Loucy (cell line): ENCODE measurements at regions not wholly inside any gene's neighbourhood (a gene's known extent, or its start where the extent isn't known, plus 50 kb on each side); places are given as distances from the start of the nearest gene placed in this dataset.

Experiments used
- H2AFZ ChIP-seq: fragments of 200-600 bp; sonication (generic); 2 replicates; pipeline ENCODE4 v1.6.0; 2016; ENCODE audit warnings: antibody characterized with exemption, mild to moderate bottlenecking, low read length, moderate library complexity
- H3F3A ChIP-seq: fragments of 200-600 bp; 2 replicates; pipeline ENCODE4 v1.6.0; 2016; ENCODE audit warnings: antibody characterized with exemption, low read depth, mild to moderate bottlenecking
- H3K27me3 ChIP-seq: fragments of 200-600 bp; sonication (generic); 2 replicates; pipeline ENCODE4 v1.6.1; 2014; ENCODE audit warnings: low read length, mild to moderate bottlenecking; ENCODE audit not compliant: insufficient read depth, poor library complexity, severe bottlenecking
- H3K36me3 ChIP-seq: fragments of 200-600 bp; sonication (generic); 2 replicates; pipeline ENCODE4 v1.6.1; 2016; ENCODE audit warnings: low read length; ENCODE audit not compliant: insufficient read depth
- H3K4me1 ChIP-seq: fragments of 200-600 bp; sonication (generic); 2 replicates; pipeline ENCODE4 v1.5.1; 2014; ENCODE audit warnings: low read length, mild to moderate bottlenecking; ENCODE audit not compliant: insufficient read depth, poor library complexity, severe bottlenecking
- H3K4me2 ChIP-seq: fragments of 200-600 bp; sonication (generic); 2 replicates; pipeline ENCODE4 v1.6.0; 2014; ENCODE audit warnings: antibody characterized with exemption, low read length, low read depth, mild to moderate bottlenecking; ENCODE audit not compliant: poor library complexity, severe bottlenecking
- H3K4me3 ChIP-seq: fragments of 200-600 bp; sonication (generic); 2 replicates; pipeline ENCODE4 v1.5.1; 2014; ENCODE audit warnings: low read length, mild to moderate bottlenecking, mixed read lengths; ENCODE audit not compliant: poor library complexity, severe bottlenecking
- H3K79me2 ChIP-seq: fragments of 200-600 bp; sonication (generic); 2 replicates; pipeline ENCODE4 v1.6.1; 2014; ENCODE audit warnings: low read length; ENCODE audit not compliant: insufficient read depth
- H3K9ac ChIP-seq: fragments of 200-600 bp; sonication (generic); 2 replicates; pipeline ENCODE4 v1.6.0; 2014; ENCODE audit warnings: mild to moderate bottlenecking, low read depth, low read length, moderate library complexity; ENCODE audit not compliant: poor library complexity, severe bottlenecking
- H3K9me2 ChIP-seq: fragments of 200-600 bp; sonication (generic); replicated peaks from 2 replicates; pipeline ENCODE4 v1.6.1; 2016; ENCODE audit warnings: low read depth, low read length, mixed read lengths
- H3K9me3 ChIP-seq: fragments of 200-600 bp; sonication (generic); 2 replicates; pipeline ENCODE4 v1.6.1; 2014; ENCODE audit warnings: mild to moderate bottlenecking, antibody characterized with exemption, low read length, low read depth; ENCODE audit not compliant: insufficient read depth
- H4K20me1 ChIP-seq: fragments of 200-600 bp; sonication (generic); 2 replicates; pipeline ENCODE4 v1.6.0; 2014; ENCODE audit warnings: antibody characterized with exemption, low read length, mild to moderate bottlenecking; ENCODE audit not compliant: insufficient read depth, poor library complexity, severe bottlenecking
- CTCF ChIP-seq: fragments of 200-600 bp; sonication (generic); conservative IDR thresholded peaks from 2 replicates; pipeline ENCODE4 v1.5.1; 2014; ENCODE audit warnings: mild to moderate bottlenecking, antibody characterized with exemption, low read length
- EZH2phosphoT487 ChIP-seq: fragments of 200-600 bp; IDR thresholded peaks from 2 replicates; pipeline ENCODE4 v1.6.1; 2018; ENCODE audit warnings: antibody characterized with exemption, mild to moderate bottlenecking, moderate library complexity, borderline replicate concordance

DNA sequence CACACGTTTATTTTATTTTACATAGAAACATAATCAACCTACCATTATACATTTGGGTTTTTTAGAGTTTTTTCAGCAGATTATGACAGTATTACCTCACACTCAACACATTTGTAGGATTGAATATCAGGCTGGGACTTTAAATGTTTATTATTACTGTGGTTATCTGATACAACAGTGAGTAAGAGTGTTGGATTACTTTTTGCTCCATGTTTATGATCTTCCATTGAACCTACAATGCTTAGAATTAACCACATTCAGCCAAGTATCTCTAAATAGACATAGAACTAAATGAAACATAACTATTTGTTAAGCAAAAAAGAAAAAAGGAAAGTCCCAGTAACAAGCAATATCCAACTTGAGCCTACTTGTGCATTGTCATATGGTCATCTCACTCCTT is 607.4 kb upstream of the PITX2 start:
- Histone ChIP-seq H3K36me3 (no peaks in the 10 kb centered on the region), H2AFZ (no peak overlapping the region), H3K4me2 (no peak overlapping the region), H3K79me2 (no peaks in the 10 kb centered on the region), H3F3A (no peaks in the 10 kb centered on the region), H3K9me3 (no peaks in the 10 kb centered on the region), H3K9me2 (no peaks in the 10 kb centered on the region), H3K4me1 (no peaks in the 10 kb centered on the region), H4K20me1 (no peaks in the 10 kb centered on the region), H3K27me3 (no peaks in the 10 kb centered on the region), H3K4me3 (no peak overlapping the region), H3K9ac (no peak overlapping the region)
- TF ChIP-seq EZH2phosphoT487 (no peak), CTCF (no peak)

- no peaks in the 10 kb centered on the region for H3K4me1 ChIP-seq
- H3K9me2 ChIP-seq: no peaks in the 10 kb centered on the region
- H3K79me2 ChIP-seq: no peaks in the 10 kb centered on the region
- H3K4me3 ChIP-seq: no peak overlapping the region
- TF ChIP-seq EZH2phosphoT487 (no peak), CTCF (no peak)
- H3K4me2 ChIP-seq: no peak overlapping the region
- H3K36me3 ChIP-seq: no peaks in the 10 kb centered on the region
- no peaks in the 10 kb centered on the region for H3K27me3 ChIP-seq
- H3F3A ChIP-seq: no peaks in the 10 kb centered on the region
- H4K20me1 ChIP-seq: no peaks in the 10 kb centered on the region
- H3K9me3 ChIP-seq: no peaks in the 10 kb centered on the region
- H2AFZ ChIP-seq: no peak overlapping the region
- H3K9ac ChIP-seq: no peak overlapping the region
These were observed 608.4 kb upstream of the PITX2 start for GRCh38 chr4:111231281-111231680.

DNA sequence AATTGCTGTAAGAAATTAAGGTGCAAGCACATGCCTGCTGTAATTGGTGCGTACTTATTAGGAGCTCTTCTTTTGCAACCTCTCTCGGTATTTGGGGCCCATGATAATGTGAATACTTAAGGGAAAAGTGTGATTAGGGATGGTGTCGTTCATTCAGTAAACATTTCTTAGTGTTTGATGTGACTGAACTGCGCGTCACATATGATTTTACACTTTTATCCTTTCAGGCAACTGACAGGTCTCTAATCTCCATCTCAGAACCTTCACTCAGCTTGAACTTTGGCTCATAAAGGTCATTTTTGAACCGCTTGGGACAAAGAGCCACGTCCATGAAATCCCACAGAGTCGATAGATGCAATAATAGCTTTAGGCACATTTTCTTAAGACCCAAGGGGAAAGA is 612.1 kb upstream of the PITX2 start:
- no peaks in the 10 kb centered on the region; the same call in 1 of the 2 replicates for H3K9me2 ChIP-seq
- H3K9me3 ChIP-seq: no peaks in the 10 kb centered on the region
- no peaks in the 10 kb centered on the region for H3F3A ChIP-seq
- H3K27me3 ChIP-seq: no peaks in the 10 kb centered on the region
- no peaks in the 10 kb centered on the region for H3K4me1 ChIP-seq
- H4K20me1 ChIP-seq: no peaks in the 10 kb centered on the region
- no peak overlapping the region for H2AFZ ChIP-seq
- H3K4me3 ChIP-seq: no peak overlapping the region
- H3K79me2 ChIP-seq: no peaks in the 10 kb centered on the region
- no peaks in the 10 kb centered on the region for H3K36me3 ChIP-seq
- no peak overlapping the region for H3K9ac ChIP-seq
- no peak for TF ChIP-seq CTCF
- no peak for TF ChIP-seq EZH2phosphoT487
- no peak overlapping the region for H3K4me2 ChIP-seq
